GM13976 (cell line): ENCODE measurements at regions not wholly inside any gene's neighbourhood (a gene's known extent, or its start where the extent isn't known, plus 50 kb on each side); places are given as distances from the start of the nearest gene placed in this dataset.
"Not testable (repeated sequence)": the region's sequence is repeated elsewhere in the genome, so short reads cannot be mapped to it uniquely, and the experiment has no call there.

ENCODE experiments used
- DNase-seq: peaks from one replicate; pipeline ENCODE4 v3.0.0; 2012; ENCODE audit warnings: low spot score
- in situ Hi-C: fragments of 300-500 bp; cut with MboI; formaldehyde crosslinking; loops from one replicate; pipeline ENCODE4 v1.12.0; 2022; ENCODE audit warnings: low sequenced_read_pairs, mixed read lengths, inconsistent platforms; ENCODE audit not compliant: unreplicated experiment
- TF ChIP-seq, protein P1 (sequence below): IDR thresholded peaks from 2 replicates; pipeline ENCODE4 v1.5.1; 2012; ENCODE audit warnings: borderline replicate concordance, mild to moderate bottlenecking; ENCODE audit not compliant: insufficient read depth; ENCODE audit errors: extremely low read depth, missing control alignments, control extremely low read depth

DNA sequence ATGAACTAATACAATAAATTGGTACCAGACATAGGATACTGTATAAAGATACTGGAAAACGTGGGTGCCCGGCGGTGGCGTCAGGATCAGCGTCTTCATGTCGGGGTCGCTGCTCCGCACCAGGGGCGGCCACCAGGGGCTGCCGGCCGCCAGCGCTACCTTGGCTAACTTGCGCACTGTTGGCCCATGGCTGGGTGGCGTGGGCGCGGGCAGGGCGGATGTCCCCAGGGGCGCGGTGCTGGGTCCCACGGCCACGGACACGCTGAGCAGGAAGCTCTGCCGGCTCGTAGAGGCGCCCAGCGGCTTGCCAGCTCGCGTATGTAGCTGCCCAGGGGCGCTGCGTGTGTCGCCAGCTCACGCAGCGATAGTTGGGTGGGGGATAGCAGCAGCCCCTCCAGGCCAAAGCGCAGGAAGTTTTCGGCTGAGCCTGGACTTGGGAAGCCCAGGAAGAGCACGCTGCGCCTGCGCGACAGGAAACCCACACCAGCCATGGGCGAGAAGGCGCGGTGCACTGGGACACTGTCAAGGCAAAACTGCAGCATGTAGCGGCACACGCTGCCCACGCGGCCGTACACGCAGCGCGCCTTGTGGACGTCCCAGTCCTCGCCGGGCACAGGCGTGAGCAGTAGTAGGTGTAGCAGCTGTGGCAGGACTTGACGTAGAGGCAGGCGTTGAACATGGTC is 299.9 kb downstream of the CCDC74A start:
- TF ChIP-seq, protein P1, sequence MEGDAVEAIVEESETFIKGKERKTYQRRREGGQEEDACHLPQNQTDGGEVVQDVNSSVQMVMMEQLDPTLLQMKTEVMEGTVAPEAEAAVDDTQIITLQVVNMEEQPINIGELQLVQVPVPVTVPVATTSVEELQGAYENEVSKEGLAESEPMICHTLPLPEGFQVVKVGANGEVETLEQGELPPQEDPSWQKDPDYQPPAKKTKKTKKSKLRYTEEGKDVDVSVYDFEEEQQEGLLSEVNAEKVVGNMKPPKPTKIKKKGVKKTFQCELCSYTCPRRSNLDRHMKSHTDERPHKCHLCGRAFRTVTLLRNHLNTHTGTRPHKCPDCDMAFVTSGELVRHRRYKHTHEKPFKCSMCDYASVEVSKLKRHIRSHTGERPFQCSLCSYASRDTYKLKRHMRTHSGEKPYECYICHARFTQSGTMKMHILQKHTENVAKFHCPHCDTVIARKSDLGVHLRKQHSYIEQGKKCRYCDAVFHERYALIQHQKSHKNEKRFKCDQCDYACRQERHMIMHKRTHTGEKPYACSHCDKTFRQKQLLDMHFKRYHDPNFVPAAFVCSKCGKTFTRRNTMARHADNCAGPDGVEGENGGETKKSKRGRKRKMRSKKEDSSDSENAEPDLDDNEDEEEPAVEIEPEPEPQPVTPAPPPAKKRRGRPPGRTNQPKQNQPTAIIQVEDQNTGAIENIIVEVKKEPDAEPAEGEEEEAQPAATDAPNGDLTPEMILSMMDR: no peak
- in situ Hi-C loops: no loop called here
- no peak for DNase-seq

DNA sequence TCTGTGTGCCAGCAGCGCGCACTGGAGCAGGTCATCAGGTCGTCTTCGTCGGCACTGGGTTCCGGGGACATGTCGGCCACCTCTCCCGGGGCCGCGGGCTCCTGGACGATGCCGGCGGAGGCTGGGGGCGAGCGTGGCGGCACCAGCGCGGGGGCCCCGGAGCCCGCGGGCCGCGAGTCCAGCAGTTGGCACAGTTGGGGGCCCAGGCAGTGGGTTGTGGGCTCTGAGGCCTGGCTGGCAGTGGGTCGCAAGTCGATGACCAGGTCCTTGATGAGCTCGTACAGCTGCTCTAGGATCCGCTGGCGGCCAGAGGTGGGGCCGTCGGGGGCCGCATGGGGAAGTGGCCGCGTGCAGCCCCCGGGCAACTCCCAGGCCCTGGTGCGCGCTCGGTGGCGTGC is 300.5 kb downstream of the CCDC74A start:
- in situ Hi-C loops: no loop called here
- TF ChIP-seq, protein P1: no peak
- no peak for DNase-seq

DNA sequence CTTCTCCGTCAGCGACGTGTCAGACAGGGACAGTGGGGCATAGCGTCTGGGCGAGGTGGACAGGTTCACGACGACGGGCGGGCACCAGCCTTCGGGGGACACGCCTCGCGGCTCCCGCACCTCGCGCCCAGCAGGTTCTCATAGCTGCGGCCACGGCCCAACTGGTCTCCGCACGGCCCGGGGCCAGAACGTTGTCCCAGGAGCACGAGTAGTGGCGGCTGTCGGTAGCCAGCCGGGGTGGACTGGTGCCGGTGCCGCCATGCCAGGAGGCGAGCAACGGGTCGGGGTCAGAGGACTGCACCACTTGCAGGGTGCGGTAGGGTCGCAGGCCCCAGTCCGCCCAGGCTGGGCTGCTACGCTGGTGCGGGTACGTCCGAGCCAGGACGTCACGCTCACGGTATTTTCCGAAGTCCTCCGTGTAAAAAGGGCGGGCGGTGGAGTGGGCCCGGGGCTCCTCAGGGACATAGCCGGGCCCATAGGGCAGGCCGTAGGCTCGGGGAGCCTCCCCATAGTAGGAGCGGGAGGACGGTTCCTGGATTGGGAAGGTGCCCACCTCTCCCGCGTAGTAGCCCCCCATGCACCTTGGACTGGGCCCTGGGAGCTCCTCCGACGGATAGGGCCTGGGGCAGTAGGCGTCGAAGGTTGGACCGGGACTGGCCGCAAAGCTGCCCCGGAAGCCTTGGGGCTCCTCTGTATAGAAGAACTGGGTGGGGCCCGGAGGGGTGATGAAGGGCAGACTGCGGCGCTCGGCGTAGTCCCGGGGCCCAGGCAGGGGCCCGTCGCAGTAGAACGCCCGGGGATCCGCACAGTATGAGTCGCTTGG is 301.2 kb downstream of the CCDC74A start:
- in situ Hi-C loops: not testable (repeated sequence)

DNA sequence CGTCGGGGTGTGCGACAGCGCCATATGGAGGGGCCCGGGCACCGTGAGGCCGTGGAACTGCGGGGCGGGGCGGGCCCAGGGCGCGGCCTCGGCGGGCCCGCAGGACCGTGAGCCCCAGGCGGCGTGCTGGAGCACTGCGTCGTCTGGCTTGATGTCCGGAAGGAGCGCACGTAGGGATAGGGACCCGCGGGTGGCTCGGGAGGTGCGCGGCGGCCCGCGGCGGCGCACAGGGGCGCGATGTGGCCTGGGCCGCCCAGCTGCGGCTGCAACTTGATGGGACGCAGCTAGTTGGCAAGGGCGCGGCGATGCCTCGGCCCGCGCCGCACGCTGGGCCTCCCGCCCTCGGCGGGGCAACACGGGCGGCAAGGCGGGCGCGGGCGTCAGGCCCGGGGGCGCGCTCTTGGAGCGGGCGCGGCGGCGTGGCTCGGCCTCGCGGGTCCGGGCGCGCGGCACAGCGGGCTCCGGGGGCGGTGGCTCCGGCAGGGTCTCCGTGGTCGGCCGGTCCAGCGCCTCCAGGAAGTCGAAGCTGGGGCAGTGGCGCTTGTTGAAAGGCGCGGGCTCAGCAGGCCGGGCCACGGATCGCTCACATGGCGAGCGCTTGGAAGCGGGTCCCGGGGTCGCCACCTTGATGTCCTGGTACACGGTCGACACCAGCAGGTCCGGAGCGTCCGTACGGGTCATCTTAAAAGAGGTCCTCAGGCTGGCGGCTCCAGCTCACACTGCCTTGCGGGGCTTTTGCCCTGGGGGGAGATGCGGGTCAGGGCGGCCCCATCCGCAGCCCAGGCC is 302.0 kb downstream of the CCDC74A start:
- in situ Hi-C loops, DNase-seq: not testable (repeated sequence)

More for the DNA sequence above, 301.2 kb downstream of the CCDC74A start:
- DNase-seq: not testable (repeated sequence)

DNA sequence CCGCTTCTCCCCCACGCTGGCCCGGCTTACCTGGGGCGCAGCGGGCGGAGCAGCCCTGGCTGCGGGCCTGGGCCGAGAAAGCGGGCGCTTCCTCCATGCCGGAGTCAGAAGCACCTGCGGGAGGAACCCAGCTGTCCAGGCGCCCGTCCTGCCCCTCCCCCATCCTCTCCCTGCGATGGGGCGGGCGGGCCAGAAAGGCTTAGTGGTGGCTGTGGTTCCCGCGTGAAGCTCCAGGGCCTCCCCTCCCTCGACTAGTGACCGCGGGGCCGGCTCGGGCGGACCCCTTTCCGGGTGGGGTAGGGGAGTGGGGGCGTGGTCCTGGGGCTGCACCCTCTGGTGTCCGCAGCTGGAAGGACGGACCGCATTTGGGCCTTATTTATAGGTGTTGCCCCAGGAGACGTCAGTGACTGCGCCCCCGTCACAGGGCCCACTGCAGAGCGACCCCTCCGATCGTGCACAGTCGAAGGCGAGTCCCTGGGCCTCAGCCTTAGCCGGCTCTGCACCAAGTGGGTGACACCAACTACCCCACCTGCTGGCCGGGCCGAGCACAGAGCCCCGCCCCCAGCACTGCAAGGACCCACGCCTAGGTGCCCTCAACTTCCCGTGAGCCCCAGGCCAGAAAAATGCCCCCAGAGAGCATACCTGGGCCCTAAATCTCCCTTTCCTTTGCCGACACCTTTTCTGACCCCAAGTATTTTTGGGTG is 302.7 kb downstream of the CCDC74A start:
- DNase-seq, in situ Hi-C loops: not testable (repeated sequence)

DNA sequence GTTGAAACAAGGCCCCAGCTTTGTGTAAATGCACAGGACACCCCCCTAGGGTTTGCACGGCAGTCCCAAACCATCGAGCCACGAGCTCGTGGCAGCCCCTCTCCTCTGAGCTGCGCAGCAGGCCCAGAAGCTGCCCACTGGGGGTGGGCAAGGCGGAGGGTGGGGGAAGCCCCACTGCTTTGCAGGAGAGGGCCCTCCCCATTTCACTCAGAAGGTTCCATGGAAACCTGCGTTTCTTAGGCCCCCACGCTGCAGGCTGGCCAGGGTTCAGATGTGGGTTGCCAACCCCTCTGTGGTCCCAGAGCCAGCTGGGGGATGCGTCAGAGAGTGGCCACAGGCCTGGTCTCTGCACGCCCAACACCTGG is 303.2 kb downstream of the CCDC74A start:
- in situ Hi-C loops, DNase-seq: not testable (repeated sequence)

DNA sequence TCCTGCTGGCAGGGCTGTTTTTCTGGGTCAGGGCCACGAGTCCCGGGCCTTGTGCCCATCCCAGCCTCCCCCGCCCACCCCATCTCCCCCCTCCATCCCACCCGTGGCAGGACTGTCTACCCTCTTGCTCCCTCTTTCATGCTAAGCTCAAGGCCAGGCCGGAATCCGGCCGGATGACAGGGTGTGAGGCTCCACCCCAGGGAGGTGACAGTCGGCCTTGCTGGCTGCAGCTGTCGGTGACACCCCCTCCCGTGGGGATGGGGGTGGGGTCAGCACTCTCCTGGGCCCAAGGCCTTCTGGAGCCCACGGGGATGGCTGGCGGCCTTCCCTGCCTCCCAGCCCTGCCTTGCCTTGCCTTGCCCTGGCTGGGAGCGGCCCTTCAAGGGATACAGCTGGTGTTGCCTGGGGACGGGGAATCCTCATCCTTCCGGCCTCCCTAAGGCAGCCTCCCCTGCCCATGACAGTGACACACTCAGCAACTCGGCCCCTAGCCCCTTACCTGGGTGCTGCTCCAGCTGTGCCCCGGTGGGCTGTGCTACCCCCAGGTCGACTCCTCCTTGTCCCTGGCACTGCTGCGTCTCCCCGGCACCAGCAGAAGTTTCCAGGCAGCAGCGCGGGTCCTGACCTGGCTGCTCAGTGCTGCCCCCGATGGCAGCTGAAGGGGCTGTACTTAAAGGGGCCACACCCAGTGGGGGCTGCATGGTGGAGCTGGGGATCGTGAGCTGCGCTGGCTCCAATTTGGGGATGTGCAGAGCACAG is 303.9 kb downstream of the CCDC74A start:
- in situ Hi-C loops: not testable (repeated sequence)

DNA sequence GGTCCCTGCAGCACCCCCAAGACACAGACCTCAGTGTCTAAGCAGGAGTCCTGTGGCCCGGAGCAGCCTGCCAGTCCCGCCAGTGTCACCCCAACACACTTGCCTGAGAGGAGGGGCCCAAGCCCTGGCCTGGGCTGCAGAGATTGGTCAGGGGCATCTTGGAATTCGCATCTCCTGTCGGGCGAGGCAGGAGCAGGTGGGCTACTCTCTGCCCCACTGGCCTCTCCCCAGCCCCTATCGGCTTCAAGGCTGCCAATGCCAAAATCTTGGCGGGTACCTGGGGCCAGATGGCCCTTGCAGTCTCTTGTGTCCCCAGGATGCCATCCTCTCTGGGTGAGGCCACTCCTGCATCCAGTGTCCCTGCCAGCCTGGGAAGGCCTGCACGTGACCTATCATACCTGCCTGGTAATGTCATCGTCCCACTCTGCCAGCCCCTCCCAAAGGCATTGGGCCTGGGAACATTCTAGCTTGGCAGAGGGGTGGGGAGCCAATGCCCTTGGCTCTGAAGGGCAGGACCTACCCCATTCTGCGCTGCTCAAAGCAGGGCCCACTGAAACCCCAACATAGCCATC is 304.6 kb downstream of the CCDC74A start:
- in situ Hi-C loops, DNase-seq: not testable (repeated sequence)

More for the DNA sequence above, 303.9 kb downstream of the CCDC74A start:
- peak; percentile 38 for DNase-seq

DNA sequence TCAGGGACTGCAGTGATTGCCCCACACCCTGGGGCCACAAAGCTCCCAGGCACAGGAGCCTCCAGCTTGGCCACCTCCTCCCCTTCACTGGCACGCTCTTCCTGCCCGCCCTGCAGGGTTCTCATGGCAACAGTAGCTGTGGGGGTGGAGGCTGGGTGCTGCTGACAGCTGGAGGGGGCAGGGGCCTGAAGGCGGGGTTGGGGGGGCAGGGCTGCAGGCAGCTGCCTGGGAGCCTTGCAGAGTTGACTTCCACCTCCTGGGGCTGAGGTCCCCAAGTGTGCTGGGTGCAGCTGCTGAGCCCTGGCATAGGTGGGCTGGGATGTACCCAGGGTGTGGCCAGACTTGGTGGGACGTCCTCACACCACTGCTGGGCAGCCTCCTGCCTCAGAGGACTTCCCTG is 305.2 kb downstream of the CCDC74A start:
- DNase-seq, in situ Hi-C loops: not testable (repeated sequence)

DNA sequence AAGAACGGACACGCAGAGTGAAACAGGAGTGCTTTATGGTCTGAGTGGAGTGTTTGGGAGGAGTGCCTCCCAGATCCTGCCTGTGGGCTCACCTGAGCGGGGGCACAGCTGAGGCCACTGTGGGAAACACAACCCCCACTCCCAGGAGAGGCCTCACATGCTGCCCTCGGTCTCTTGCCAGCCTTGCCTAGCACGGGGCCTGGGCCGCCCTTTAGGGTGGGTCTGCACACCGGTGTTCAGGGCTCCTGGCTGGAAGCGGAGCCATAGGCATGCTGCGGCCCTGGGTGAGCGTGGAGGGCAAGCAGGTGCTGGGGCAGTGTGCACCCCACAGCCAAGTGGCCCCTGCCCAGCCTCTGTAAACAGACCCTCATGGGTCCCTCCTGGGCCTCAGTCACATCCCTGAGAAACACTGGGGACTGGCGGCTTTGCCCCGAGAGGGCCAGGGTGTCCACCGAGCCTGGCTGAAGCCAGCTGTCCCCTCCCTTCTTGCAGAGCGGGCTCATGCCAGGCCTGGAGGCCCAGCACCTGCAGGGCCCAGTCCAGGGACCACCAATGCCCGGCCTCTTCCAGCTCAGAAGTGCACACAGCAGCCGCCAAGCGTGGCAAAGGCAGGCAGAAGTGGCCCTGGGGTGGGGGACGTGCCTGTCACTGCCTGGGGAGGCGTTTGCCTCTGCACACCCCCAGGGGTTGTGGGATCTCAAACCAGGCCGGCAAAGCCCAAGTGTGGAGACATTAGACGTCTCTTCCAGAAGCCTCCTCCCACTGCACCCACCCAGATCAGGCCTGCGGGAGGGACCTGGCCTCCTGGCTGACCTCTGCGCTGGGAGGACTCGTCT is 305.9 kb downstream of the CCDC74A start:
- in situ Hi-C loops, DNase-seq: not testable (repeated sequence)

DNA sequence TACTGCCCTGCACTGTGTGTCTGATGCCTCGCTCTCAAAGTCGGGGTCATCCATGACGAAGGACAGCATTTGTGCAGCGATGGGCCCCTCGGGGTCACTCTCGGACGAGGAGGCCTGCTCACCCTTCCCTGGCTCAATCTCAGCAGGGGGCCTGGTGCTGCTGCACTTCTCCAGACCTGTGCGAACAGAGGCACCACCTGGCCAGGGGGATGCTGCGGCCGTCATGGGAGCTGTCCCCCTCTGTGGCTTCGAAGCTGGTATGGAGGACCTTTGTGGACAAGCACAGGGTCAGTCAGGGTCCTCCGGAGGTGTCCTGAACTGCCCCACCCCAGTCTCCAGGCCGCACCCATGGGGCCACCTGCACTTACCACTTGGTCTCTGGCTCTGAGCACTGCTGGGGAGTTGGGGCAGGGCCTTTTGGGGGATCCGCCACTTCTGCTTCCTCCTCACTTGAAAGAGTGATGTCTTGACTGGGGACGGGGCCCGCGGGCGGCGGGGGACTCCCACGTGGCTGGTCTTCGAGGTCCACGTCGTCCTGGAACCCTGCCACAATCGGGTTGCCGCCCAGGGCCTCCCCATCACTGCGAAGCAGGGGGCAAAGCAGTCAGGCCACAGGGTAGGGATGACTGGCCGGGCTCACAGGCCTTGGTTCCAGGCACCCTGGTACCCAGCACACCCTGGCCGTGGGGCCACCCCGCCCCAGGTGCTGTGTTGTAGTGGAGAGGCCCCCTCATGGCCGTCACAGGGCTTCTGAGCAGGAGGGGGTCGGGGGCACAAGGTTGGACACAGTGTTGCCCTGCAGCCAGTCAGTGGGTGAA is 306.7 kb downstream of the CCDC74A start:
- DNase-seq, in situ Hi-C loops: not testable (repeated sequence)

DNA sequence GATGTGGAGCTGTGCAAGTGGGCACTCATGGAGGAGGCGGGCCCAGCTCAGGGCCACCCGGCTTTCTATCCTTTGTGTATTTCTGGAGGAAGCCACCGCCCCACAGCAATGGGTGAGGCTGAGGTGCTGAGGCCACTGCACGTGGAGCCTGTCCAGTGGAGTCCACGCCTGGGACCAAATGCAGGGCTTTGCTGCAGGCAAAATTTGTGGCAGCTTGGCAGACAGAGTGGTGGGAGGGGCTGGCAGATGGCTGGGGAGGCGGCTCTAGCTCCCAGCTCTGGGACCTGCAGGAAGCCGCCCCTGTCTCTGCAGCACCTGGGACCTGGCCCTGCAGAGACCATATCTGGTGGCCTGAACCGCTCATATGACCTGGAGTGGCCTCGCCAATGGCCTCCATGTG is 307.3 kb downstream of the CCDC74A start:
- DNase-seq, in situ Hi-C loops: not testable (repeated sequence)
